SK-N-MC (cell line): ENCODE measurements at regions not wholly inside any gene's neighbourhood (a gene's known extent, or its start where the extent isn't known, plus 50 kb on each side); places are given as distances from the start of the nearest gene placed in this dataset.

Experiments
- DNase-seq: peaks from one replicate; pipeline ENCODE4 v3.0.0-alpha.2; 2011; ENCODE audit warnings: low read depth, low spot score
- H3K27ac ChIP-seq: fragments of 200-600 bp; sonication (generic); 2 replicates; pipeline ENCODE4 v1.5.1; 2016; ENCODE audit warnings: mixed run types
- H3K36me3 ChIP-seq: fragments of 200-600 bp; sonication (generic); 2 replicates; pipeline ENCODE4 v1.6.1; 2017; ENCODE audit warnings: antibody characterized with exemption, low read length, mixed read lengths; ENCODE audit not compliant: insufficient read depth
- H3K4me3 ChIP-seq: fragments of 200-600 bp; sonication (generic); 2 replicates; pipeline ENCODE4 v1.5.1; 2016
- H3K9ac ChIP-seq: fragments of 200-600 bp; sonication (generic); 2 replicates; pipeline ENCODE4 v1.8.0; 2017; ENCODE audit warnings: mixed run types, mixed read lengths; ENCODE audit not compliant: insufficient read length
- H3K9me3 ChIP-seq: fragments of 200-600 bp; sonication (generic); 2 replicates; pipeline ENCODE4 v1.6.1; 2017; ENCODE audit warnings: low read depth, mild to moderate bottlenecking, antibody characterized with exemption, low read length, moderate library complexity, mixed read lengths
- EZH2 ChIP-seq: fragments of 200-600 bp; sonication (generic); IDR thresholded peaks from one replicate; pipeline ENCODE4 v1.6.1; 2017; ENCODE audit warnings: antibody characterized with exemption
- FOXP2 ChIP-seq: optimal IDR thresholded peaks from 2 replicates; pipeline ENCODE3; 2011; ENCODE audit warnings: mild to moderate bottlenecking, moderate library complexity; ENCODE audit not compliant: insufficient read depth; ENCODE audit errors: extremely low read length, control extremely low read depth
- POLR2AphosphoS5 ChIP-seq: IDR thresholded peaks from 2 replicates; pipeline ENCODE4 v1.6.1; 2012; ENCODE audit warnings: mild to moderate bottlenecking, low read depth, low read length, borderline replicate concordance

- Histone ChIP-seq H3K36me3 (no peaks in the 10 kb centered on the region), H3K9me3 (no peaks in the 10 kb centered on the region), H3K4me3 (no peak overlapping the region), H3K27ac (no peak overlapping the region), H3K9ac (no peak overlapping the region)
- TF ChIP-seq EZH2, result no peak
- no peak for TF ChIP-seq FOXP2
- TF ChIP-seq POLR2AphosphoS5, result no peak
- DNase-seq, result no peak
Observed at GRCh38 chr11:116185551-116185950, 587.2 kb downstream of the BUD13 start.

- no peak for DNase-seq
- no peaks in the 10 kb centered on the region for H3K9me3 ChIP-seq
- no peak overlapping the region for H3K4me3 ChIP-seq
- no peak overlapping the region for H3K9ac ChIP-seq
- no peak overlapping the region for H3K27ac ChIP-seq
- H3K36me3 ChIP-seq, result no peaks in the 10 kb centered on the region
- TF ChIP-seq FOXP2, result no peak
- no peak for TF ChIP-seq POLR2AphosphoS5
- TF ChIP-seq EZH2, result no peak
Observed at GRCh38 chr11:116184763-116185162, 588.0 kb downstream of the BUD13 start.

GRCh38 chr11:116182356-116182966 is 590.3 kb downstream of the BUD13 start:
- H3K9ac ChIP-seq, result no peak overlapping the region
- no peak for DNase-seq
- no peaks in the 10 kb centered on the region for H3K9me3 ChIP-seq
- no peak overlapping the region for H3K27ac ChIP-seq
- TF ChIP-seq EZH2 (no peak), FOXP2 (no peak), POLR2AphosphoS5 (no peak)
- H3K4me3 ChIP-seq, result no peak overlapping the region
- no peaks in the 10 kb centered on the region for H3K36me3 ChIP-seq

GRCh38 chr11:116180806-116181600 is 591.8 kb downstream of the BUD13 start:
- DNase-seq, result no peak
- no peak overlapping the region for H3K9ac ChIP-seq
- no peak overlapping the region for H3K27ac ChIP-seq
- no peaks in the 10 kb centered on the region for H3K9me3 ChIP-seq
- no peaks in the 10 kb centered on the region for H3K36me3 ChIP-seq
- TF ChIP-seq POLR2AphosphoS5 (no peak), FOXP2 (no peak), EZH2 (no peak)
- no peak overlapping the region for H3K4me3 ChIP-seq

- H3K36me3 ChIP-seq, result no peaks in the 10 kb centered on the region
- no peak for TF ChIP-seq POLR2AphosphoS5
- no peak for TF ChIP-seq FOXP2
- TF ChIP-seq EZH2, result no peak
- H3K27ac ChIP-seq, result no peak overlapping the region
Observed at GRCh38 chr11:116179401-116179800, 593.4 kb downstream of the BUD13 start.

GRCh38 chr11:116177521-116178210 is 595.1 kb downstream of the BUD13 start:
- no peaks in the 10 kb centered on the region for H3K9me3 ChIP-seq
- H3K27ac ChIP-seq, result no peak overlapping the region
- no peak overlapping the region for H3K4me3 ChIP-seq
- no peaks in the 10 kb centered on the region for H3K36me3 ChIP-seq
- no peak overlapping the region for H3K9ac ChIP-seq
- TF ChIP-seq POLR2AphosphoS5 (no peak), FOXP2 (no peak), EZH2 (no peak)
- DNase-seq, result no peak

More at GRCh38 chr11:116179401-116179800, 593.4 kb downstream of the BUD13 start:
- no peak for DNase-seq
- Histone ChIP-seq H3K9ac (no peak overlapping the region), H3K4me3 (no peak overlapping the region), H3K9me3 (no peaks in the 10 kb centered on the region)

GRCh38 chr11:116176484-116177005 is 596.2 kb downstream of the BUD13 start:
- no peak for DNase-seq
- Histone ChIP-seq H3K9ac (no peak overlapping the region), H3K4me3 (no peak overlapping the region), H3K36me3 (no peaks in the 10 kb centered on the region), H3K9me3 (no peaks in the 10 kb centered on the region), H3K27ac (no peak overlapping the region)
- no peak for TF ChIP-seq POLR2AphosphoS5

- H3K9ac ChIP-seq, result no peak overlapping the region
- H3K36me3 ChIP-seq, result no peaks in the 10 kb centered on the region
- no peaks in the 10 kb centered on the region for H3K9me3 ChIP-seq
- no peak overlapping the region for H3K27ac ChIP-seq
- no peak for DNase-seq
- TF ChIP-seq FOXP2 (no peak), EZH2 (no peak), POLR2AphosphoS5 (no peak)
- H3K4me3 ChIP-seq, result no peak overlapping the region
Observed at GRCh38 chr11:116175707-116176106, 597.1 kb downstream of the BUD13 start.
